DOHH2 (cell line): ENCODE measurements at regions not wholly inside any gene's neighbourhood (a gene's known extent, or its start where the extent isn't known, plus 50 kb on each side); places are given as distances from the start of the nearest gene placed in this dataset.

Experiments used
- H3F3A ChIP-seq: fragments of 200-600 bp; sonication (generic), shearing (Covaris generic); 2 replicates; pipeline ENCODE4 v1.6.0; 2016; ENCODE audit warnings: antibody characterized with exemption, mild to moderate bottlenecking; ENCODE audit not compliant: control insufficient read depth, insufficient read depth
- H3K27ac ChIP-seq: fragments of 200-600 bp; sonication (generic); 2 replicates; pipeline ENCODE4 v1.5.1; 2014; ENCODE audit warnings: low read depth, mild to moderate bottlenecking, low read length, moderate library complexity
- H3K27me3 ChIP-seq: fragments of 200-600 bp; sonication (generic); 2 replicates; pipeline ENCODE4 v1.6.1; 2014; ENCODE audit warnings: mild to moderate bottlenecking, low read length, mixed read lengths; ENCODE audit not compliant: control insufficient read depth
- H3K36me3 ChIP-seq: fragments of 200-600 bp; sonication (generic); 2 replicates; pipeline ENCODE4 v1.6.1; 2014; ENCODE audit warnings: mild to moderate bottlenecking, low read length, moderate library complexity, mixed read lengths; ENCODE audit not compliant: control insufficient read depth
- H3K4me1 ChIP-seq: fragments of 200-600 bp; sonication (generic); 2 replicates; pipeline ENCODE4 v1.6.1; 2014; ENCODE audit warnings: mild to moderate bottlenecking, low read length, mixed read lengths; ENCODE audit not compliant: control insufficient read depth
- H3K4me2 ChIP-seq: fragments of 200-600 bp; sonication (generic); 2 replicates; pipeline ENCODE4 v1.6.0; 2014; ENCODE audit warnings: mild to moderate bottlenecking, low read length, moderate library complexity
- H3K4me3 ChIP-seq: fragments of 200-600 bp; sonication (generic); 2 replicates; pipeline ENCODE4 v1.5.1; 2014; ENCODE audit warnings: mild to moderate bottlenecking, low read length, mixed read lengths
- H3K79me2 ChIP-seq: fragments of 200-600 bp; sonication (generic); 2 replicates; pipeline ENCODE4 v1.6.1; 2014; ENCODE audit warnings: mild to moderate bottlenecking, low read length, mixed read lengths; ENCODE audit not compliant: control insufficient read depth
- H3K9me2 ChIP-seq: fragments of 200-600 bp; sonication (generic); replicated peaks from 2 replicates; pipeline ENCODE4 v1.6.1; 2014; ENCODE audit warnings: mild to moderate bottlenecking, low read length, mixed read lengths; ENCODE audit not compliant: control insufficient read depth
- H3K9me3 ChIP-seq: fragments of 200-600 bp; sonication (generic); 2 replicates; pipeline ENCODE4 v1.6.1; 2014; ENCODE audit warnings: antibody characterized with exemption, low read length, mixed read lengths; ENCODE audit not compliant: control insufficient read depth, insufficient read depth
- H4K20me1 ChIP-seq: fragments of 200-600 bp; sonication (generic); 2 replicates; pipeline ENCODE4 v1.6.0; 2014; ENCODE audit warnings: low read depth, mild to moderate bottlenecking, antibody characterized with exemption, low read length, moderate library complexity; ENCODE audit not compliant: control insufficient read depth, insufficient read depth
- EZH2phosphoT487 ChIP-seq: fragments of 200-600 bp; sonication (generic); IDR thresholded peaks from 2 replicates; pipeline ENCODE4 v1.6.1; 2017; ENCODE audit warnings: borderline replicate concordance, mild to moderate bottlenecking, antibody characterized with exemption, low read length, moderate library complexity, mixed read lengths
- TF ChIP-seq, protein P1 (sequence below): fragments of 200-600 bp; sonication (generic); IDR thresholded peaks from one replicate; pipeline ENCODE4 v1.5.1; 2014; ENCODE audit warnings: antibody characterized with exemption, mild to moderate bottlenecking, low read depth, low read length; ENCODE audit not compliant: poor library complexity, severe bottlenecking

DNA sequence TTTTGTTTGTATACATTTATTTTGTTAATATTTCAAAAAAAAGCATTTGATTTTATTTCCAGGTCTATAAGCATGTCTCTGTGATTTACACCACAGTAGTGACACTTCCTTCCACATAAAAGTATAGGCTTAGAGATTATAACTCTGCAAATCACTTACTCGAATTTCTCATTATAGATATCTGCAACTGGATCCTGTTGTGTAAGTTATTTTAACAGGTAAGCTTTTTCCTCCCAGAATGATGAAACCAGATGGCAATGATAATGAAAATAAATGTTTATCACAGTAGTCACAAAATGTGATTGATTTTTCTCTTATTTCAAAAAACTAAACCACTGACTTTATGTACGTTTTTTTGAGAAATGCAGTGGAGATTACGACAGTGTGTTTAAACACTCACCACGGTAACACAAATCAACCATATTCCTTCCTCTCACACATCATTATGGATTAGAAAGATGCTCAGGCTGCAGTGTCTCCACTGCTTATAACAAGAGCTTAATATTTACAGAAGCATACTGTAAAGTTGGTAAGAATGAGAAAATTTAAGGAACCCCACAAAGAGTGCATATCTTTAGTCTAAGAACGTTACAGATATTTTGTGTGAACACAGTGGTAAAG is 194.6 kb downstream of the ATXN7L3B start:
- H3K4me2 ChIP-seq: no peak overlapping the region
- H3K27ac ChIP-seq: no peak overlapping the region
- H3K9me2 ChIP-seq: no peaks in the 10 kb centered on the region
- H3K79me2 ChIP-seq: no peaks in the 10 kb centered on the region
- no peaks in the 10 kb centered on the region; the same call in 1 of the 2 replicates for H3K27me3 ChIP-seq
- no peaks in the 10 kb centered on the region for H3K4me1 ChIP-seq
- no peak for TF ChIP-seq EZH2phosphoT487
- TF ChIP-seq, protein P1, sequence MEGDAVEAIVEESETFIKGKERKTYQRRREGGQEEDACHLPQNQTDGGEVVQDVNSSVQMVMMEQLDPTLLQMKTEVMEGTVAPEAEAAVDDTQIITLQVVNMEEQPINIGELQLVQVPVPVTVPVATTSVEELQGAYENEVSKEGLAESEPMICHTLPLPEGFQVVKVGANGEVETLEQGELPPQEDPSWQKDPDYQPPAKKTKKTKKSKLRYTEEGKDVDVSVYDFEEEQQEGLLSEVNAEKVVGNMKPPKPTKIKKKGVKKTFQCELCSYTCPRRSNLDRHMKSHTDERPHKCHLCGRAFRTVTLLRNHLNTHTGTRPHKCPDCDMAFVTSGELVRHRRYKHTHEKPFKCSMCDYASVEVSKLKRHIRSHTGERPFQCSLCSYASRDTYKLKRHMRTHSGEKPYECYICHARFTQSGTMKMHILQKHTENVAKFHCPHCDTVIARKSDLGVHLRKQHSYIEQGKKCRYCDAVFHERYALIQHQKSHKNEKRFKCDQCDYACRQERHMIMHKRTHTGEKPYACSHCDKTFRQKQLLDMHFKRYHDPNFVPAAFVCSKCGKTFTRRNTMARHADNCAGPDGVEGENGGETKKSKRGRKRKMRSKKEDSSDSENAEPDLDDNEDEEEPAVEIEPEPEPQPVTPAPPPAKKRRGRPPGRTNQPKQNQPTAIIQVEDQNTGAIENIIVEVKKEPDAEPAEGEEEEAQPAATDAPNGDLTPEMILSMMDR: no peak
- no peak overlapping the region for H3K4me3 ChIP-seq
- no peaks in the 10 kb centered on the region for H4K20me1 ChIP-seq
- H3K9me3 ChIP-seq: no peaks in the 10 kb centered on the region
- H3F3A ChIP-seq: no peaks in the 10 kb centered on the region
- no peaks in the 10 kb centered on the region for H3K36me3 ChIP-seq

DNA sequence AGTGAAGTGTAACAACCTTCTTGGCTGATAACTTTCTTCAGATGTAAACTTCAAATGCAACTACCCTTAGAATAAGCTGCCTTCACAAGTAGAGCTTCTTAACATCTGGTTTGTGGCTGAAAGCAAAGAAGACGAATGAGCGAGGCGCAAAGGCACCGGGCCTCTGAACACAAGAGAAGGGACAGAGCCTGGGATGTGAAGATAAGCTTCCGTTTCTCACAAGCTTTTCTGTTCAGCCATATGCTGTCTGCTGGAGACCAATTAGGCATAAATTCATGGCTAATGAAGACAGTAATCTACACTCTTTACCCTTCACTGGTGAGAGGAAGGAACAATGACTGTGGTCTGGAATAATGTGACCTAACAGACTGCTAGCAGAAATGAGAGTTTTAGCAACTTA is 195.2 kb downstream of the ATXN7L3B start:
- H3K36me3 ChIP-seq: no peaks in the 10 kb centered on the region
- no peaks in the 10 kb centered on the region; the same call in 1 of the 2 replicates for H3K27me3 ChIP-seq
- no peak overlapping the region for H3K4me2 ChIP-seq
- H4K20me1 ChIP-seq: no peaks in the 10 kb centered on the region
- H3K4me1 ChIP-seq: no peaks in the 10 kb centered on the region
- H3K27ac ChIP-seq: no peak overlapping the region
- no peaks in the 10 kb centered on the region for H3K79me2 ChIP-seq
- H3K4me3 ChIP-seq: no peak overlapping the region
- no peaks in the 10 kb centered on the region for H3K9me3 ChIP-seq
- H3K9me2 ChIP-seq: no peaks in the 10 kb centered on the region
- H3F3A ChIP-seq: no peaks in the 10 kb centered on the region
- TF ChIP-seq EZH2phosphoT487: no peak
- TF ChIP-seq, protein P1: no peak

DNA sequence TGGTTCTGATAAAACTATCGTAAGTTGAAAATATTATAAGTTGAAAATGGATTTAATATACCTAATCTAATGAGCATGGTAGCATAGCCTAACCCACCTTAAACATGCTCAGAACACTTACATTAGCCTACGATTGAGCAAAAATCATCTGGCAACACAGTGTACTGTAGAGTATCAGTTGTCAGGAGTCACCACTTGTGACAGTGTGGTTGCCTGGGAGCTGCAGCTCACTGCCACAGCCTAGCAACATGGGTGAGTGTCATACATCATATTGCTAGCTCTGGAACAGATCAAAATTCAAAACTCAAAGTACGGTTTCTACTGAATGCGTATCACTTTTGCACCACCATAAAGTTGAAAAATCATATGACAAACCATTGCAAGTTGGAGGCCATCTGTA is 203.5 kb downstream of the ATXN7L3B start:
- no peaks in the 10 kb centered on the region for H3K27me3 ChIP-seq
- no peaks in the 10 kb centered on the region for H3K79me2 ChIP-seq
- no peaks in the 10 kb centered on the region for H3F3A ChIP-seq
- H3K36me3 ChIP-seq: no peaks in the 10 kb centered on the region
- no peak for TF ChIP-seq EZH2phosphoT487
- TF ChIP-seq, protein P1: no peak
- H3K4me3 ChIP-seq: no peak overlapping the region
- H3K4me2 ChIP-seq: no peak overlapping the region
- no peaks in the 10 kb centered on the region for H4K20me1 ChIP-seq
- H3K9me2 ChIP-seq: no peaks in the 10 kb centered on the region
- H3K9me3 ChIP-seq: no peaks in the 10 kb centered on the region
- no peak overlapping the region for H3K27ac ChIP-seq
- H3K4me1 ChIP-seq: no peaks in the 10 kb centered on the region
